HS-27A (cell line): ENCODE measurements at regions not wholly inside any gene's neighbourhood (a gene's known extent, or its start where the extent isn't known, plus 50 kb on each side); places are given as distances from the start of the nearest gene placed in this dataset.
"Not testable (repeated sequence)": the region's sequence is repeated elsewhere in the genome, so short reads cannot be mapped to it uniquely, and the experiment has no call there.

ENCODE experiments used
- DNase-seq: peaks from one replicate; pipeline ENCODE4 v3.0.0-alpha.2; 2012; ENCODE audit warnings: low read depth, missing footprints

GRCh38 chr2:15681089-15681885 is 89.6 kb downstream of the DDX1 start:
- no peak for DNase-seq

DNA sequence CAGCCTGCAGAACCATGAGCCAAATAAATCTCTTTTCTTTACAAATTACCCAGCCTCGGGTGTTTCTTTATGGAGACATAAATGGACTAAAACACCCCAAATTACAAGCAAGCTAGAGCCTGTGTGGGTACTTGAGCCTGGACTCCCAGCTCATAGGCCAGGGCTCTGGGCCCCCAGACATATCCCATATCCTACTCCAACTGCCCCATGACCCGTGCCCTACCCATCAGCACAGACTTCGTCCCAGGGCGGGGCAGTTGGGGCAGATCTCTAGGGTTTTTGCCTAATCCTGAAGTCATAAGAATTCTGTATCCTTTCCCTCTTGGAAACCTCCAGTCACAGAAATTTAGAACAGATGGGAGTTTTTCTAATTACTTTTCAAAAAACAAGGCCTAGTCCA is 90.7 kb downstream of the DDX1 start:
- DNase-seq = no peak

GRCh38 chr2:15684161-15685039 is 92.7 kb downstream of the DDX1 start:
- DNase-seq = no peak

- DNase-seq = no peak
Observed at GRCh38 chr2:15685143-15685542, 93.5 kb downstream of the DDX1 start.

DNA sequence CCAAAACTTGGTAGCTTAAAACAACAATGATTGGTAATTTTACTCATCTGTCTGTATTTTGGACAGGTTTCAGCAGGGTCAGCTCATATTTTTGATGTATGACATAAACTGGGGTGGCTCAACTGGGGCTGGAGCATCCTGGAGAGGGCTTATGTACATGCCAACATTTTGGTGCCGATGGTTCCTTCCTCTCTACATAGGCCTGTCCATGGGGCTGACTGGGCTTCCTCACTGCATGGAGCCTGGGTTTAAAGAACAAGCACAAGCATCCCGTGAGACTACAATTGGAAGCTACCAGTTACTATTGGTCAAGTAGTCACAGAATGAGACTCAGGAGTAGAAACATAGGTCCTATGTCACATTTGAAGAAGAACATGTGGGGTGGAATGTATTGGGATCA is 95.0 kb downstream of the DDX1 start:
- no peak for DNase-seq

DNA sequence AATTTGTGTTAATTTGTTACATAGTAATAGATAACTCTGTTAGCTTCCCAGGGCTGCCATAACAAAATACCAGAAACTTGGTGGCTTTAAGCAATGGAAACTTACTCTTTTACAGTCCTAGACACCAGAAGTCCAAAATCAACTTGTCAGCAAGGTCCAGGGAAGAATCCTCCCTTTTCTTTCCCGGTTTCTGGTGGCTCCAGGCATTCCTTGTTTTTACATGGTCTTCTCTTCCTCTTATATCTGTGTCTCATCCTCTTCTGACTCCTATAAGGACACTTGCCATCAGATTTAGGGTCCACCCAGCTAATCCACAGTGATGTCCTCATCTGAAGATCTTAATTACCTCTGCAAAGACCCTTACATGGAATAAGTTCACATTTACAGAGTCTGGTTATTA is 95.6 kb downstream of the DDX1 start:
- DNase-seq = no peak

- no peak for DNase-seq
Observed at GRCh38 chr2:15687720-15688119, 96.1 kb downstream of the DDX1 start.

DNA sequence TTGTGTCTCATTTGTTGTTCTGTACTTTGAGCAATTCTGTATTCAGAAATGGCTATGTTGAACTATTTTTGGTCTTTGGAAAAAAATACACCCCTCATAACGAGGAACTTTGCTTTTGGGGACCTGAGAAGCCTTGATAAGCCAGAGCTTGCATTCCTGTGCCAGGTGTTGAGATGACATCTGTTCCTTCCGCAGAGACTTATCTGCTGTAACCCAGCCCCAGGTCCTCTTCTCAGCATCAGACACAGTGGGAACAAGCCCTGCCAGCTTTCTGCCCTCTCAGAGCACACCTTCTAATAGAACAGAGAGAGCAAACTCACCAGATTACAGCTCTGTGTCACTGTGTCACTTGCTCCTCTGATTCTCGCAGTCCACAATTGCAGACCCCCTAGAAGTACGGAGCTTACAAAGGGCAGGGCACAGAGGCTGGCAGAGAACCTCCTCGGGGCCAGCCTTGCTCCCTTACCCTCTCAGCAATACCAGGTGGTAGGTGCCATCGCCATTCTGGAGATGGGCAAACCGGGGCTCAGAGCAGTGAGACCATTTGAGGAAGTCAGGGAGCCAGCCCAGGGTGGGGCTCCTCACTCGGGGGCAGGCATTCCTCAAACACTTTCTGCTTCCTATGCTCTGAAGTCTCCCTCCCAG is 97.4 kb downstream of the DDX1 start:
- no peak for DNase-seq

GRCh38 chr2:15689654-15690053 is 98.0 kb downstream of the DDX1 start:
- no peak for DNase-seq

DNA sequence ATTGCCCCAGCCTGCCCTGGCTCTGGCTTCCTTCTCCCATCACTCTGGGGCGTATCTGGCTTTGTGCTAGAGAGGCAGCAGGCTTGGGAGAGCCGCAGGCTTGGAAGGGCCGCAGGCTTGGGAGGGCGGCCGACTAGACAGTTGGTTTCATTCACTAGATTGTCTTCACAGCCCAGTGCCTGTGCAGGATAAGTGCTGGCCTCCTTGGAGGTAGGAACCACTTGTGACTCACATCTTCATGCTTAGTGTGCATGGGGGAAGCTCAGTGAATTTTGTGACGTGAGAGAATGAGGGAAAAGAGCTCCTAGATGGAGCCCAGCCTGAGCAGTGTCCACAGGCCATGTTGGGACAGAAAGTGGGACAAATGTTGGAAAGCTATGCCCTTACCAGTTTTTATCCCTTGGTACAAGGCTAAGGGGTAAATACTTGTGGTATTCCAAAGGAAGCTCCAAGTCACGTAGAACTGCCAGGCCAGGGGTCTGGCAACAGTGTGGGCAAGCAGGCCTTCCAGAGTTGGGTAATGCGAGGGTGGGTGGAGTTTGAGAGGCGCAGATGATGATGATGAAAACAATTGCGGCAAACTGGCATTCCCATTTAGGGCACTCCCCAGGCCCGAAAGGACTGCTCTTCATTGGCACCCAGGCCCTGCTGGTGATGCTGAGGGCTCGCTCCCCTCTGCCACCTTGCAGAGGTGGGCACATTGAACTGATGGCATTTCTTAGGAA is 100.1 kb downstream of the DDX1 start:
- DNase-seq = no peak

- DNase-seq = no peak
Observed at GRCh38 chr2:15692551-15693377, 101.1 kb downstream of the DDX1 start.

DNA sequence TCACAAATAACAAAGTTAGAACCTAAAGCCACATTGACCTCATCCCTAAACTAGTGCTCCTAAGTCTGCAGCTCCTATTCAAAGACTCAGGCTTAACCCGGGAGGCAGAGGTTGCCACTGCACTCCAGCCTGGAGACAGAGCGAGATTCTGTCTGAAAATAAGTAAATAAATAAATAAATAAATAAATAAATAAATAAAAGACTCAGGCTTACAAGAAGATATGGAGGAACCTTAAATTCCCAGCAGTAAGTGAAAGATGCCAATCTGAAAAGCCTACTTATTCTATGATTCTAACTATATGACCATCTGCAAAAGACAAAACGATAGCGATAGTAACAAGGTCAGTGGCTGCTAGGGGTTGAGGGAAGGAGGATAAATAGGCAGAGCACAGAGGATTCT is 101.7 kb downstream of the DDX1 start:
- no peak for DNase-seq

- no peak for DNase-seq
Observed at GRCh38 chr2:15693926-15694588, 102.4 kb downstream of the DDX1 start.

GRCh38 chr2:15694589-15694986 is 102.9 kb downstream of the DDX1 start:
- DNase-seq = no peak

- DNase-seq = no peak
Observed at GRCh38 chr2:15695582-15696330, 104.1 kb downstream of the DDX1 start.

GRCh38 chr2:15696606-15697170 is 105.0 kb downstream of the DDX1 start:
- not testable (repeated sequence) for DNase-seq

DNA sequence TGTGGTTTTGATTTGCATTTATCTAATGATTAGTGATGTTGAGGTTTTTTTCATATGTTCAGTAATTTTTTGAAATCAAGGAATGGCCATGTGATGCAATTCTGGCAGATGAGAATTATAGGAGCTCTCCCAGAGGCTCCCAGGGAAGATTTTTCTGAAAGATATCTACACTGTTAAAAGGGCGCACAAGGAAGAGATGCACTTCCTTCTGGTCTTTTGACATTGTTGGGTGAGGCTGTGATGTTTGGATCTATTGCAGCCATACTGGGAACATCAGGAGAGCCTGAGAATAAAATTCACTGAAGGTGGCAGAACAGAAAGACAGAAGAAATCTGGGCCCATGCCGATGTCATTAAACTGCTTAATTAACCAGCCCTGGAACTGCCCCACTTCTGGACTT is 108.5 kb downstream of the DDX1 start:
- DNase-seq = no peak

DNA sequence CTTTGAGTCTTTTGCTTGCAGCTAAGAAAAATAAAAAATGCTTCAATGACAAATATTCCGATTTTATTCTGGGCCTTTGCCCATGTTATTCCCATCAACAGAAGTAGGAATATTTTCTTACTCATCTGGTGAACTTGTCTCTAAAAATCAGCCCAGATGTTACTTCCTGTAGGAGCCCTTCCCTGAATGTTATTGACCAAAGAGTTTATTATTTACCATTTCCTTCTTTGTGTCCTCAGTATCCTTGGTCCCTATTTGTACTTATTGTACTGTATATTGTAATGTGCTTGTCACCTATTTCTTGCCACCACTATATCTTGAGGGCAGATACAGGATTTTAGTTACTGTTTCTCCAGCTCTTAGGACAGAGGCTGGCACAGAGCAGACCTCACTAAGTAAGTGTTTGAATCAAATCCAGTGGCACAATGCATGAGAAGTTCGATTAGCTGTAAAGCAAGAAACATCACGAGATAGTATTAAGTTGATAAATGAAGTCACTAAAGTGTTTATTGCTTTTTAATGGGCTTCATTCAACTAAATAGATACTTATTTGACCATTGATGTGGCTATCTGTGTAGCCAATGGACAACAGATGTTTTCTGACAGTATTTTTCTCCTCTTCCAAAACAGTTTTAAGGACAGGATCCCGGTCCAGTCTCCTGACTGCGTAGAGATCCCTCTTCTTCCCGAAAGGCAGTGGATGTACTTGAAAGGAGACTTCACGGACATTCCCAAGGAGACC is 109.1 kb downstream of the DDX1 start:
- no peak for DNase-seq
